ENCODE measurements at regions not wholly inside any gene's neighbourhood (a gene's known extent, or its start where the extent isn't known, plus 50 kb on each side); places are given as distances from the start of the nearest gene placed in this dataset.

- H3K4me3 ChIP-seq (ENCODE audit: low read depth, low read length) = no peak overlapping the region
- TF ChIP-seq CTCF (IDR thresholded peaks at IDR 0.05; ENCODE audit: borderline replicate concordance, insufficient read depth, low read depth, low read length) = no peak
Observed at GRCh38 chr6:91697010-91697695, 1110.3 kb upstream of the MAP3K7 start.

GRCh38 chr6:91695221-91695620 lies 1108.3 kb upstream of the MAP3K7 start:
- no peak overlapping the region for H3K4me3 ChIP-seq (ENCODE audit: low read depth, low read length)
- TF ChIP-seq CTCF (IDR thresholded peaks at IDR 0.05; ENCODE audit: borderline replicate concordance, insufficient read depth, low read depth, low read length) = no peak

- no peak overlapping the region for H3K4me3 ChIP-seq (ENCODE audit: low read depth, low read length)
- TF ChIP-seq CTCF (IDR thresholded peaks at IDR 0.05; ENCODE audit: borderline replicate concordance, insufficient read depth, low read depth, low read length) = no peak
Observed at GRCh38 chr6:91694016-91694654, 1107.3 kb upstream of the MAP3K7 start.

- no peak overlapping the region for H3K4me3 ChIP-seq (ENCODE audit: low read depth, low read length)
- no peak for TF ChIP-seq CTCF (IDR thresholded peaks at IDR 0.05; ENCODE audit: borderline replicate concordance, insufficient read depth, low read depth, low read length)
Observed at GRCh38 chr6:91691449-91691848, 1104.6 kb upstream of the MAP3K7 start.

- no peak for TF ChIP-seq CTCF (IDR thresholded peaks at IDR 0.05; ENCODE audit: borderline replicate concordance, insufficient read depth, low read depth, low read length)
- no peak overlapping the region for H3K4me3 ChIP-seq (ENCODE audit: low read depth, low read length)
Observed at GRCh38 chr6:91683240-91683639, 1096.4 kb upstream of the MAP3K7 start.

- no peak for TF ChIP-seq CTCF (IDR thresholded peaks at IDR 0.05; ENCODE audit: borderline replicate concordance, insufficient read depth, low read depth, low read length)
- no peak overlapping the region for H3K4me3 ChIP-seq (ENCODE audit: low read depth, low read length)
Observed at GRCh38 chr6:91681296-91681695, 1094.4 kb upstream of the MAP3K7 start.

Data from GM12875 (cell line).